GM12878 (cell line): ENCODE measurements at regions not wholly inside any gene's neighbourhood (a gene's known extent, or its start where the extent isn't known, plus 50 kb on each side); places are given as distances from the start of the nearest gene placed in this dataset.

Source experiments
- ATAC-seq: fragments of 200-7000 bp; cut with Tn5 transposase; 3 replicates; pipeline ENCODE4 v1.9.1; 2020; ENCODE audit warnings: mild to moderate bottlenecking, moderate library complexity
- BruUV-seq: library from RNA; stranded (reverse); fragments of 400-500 nt; replicated peaks from 2 replicates; lab custom pipeline; 2021; lab: Mats Ljungman, UMichigan
- CTCF ChIA-PET: fragments of 300-600 bp; sonication (Branson Sonifier 250); formaldehyde crosslinking; extraction: SDS; loops from one replicate; lab custom pipeline; 2021; ENCODE audit warnings: inconsistent platforms; lab: Yijun Ruan, JAX
- POLR2A ChIA-PET: fragments of 350-600 bp; formaldehyde crosslinking; extraction: SDS; loops from one replicate; lab custom pipeline; 2021; ENCODE audit warnings: inconsistent platforms; lab: Charles Lee
- RAD21 ChIA-PET: fragments of 300-600 bp; sonication (Branson Sonifier 250); formaldehyde crosslinking; loops from one replicate; lab custom pipeline; 2023; ENCODE audit warnings: antibody characterized with exemption; ENCODE audit not compliant: unreplicated experiment; lab: Charles Lee
- SMC1A ChIA-PET: fragments of 300-600 bp; sonication (Branson Sonifier 250); formaldehyde crosslinking; loops from one replicate; lab custom pipeline; 2023; ENCODE audit not compliant: unreplicated experiment, uncharacterized antibody; lab: Charles Lee
- DNase-seq: peaks from one replicate; pipeline ENCODE4 v3.0.0-alpha.2; 2011; ENCODE audit warnings: low read depth, low spot score
- FAIRE-seq: peaks from 3 replicates; lab custom pipeline; 2011; peaks lifted over from hg19 to GRCh38; lab: Jason Lieb, UNC
- H2AFZ ChIP-seq: 2 replicates; pipeline ENCODE4 v1.6.0; 2011; ENCODE audit warnings: low read depth, low read length, control low read depth; ENCODE audit not compliant: control insufficient read depth
- H3K27ac ChIP-seq: 2 replicates; pipeline ENCODE4 v1.5.1; 2011; ENCODE audit warnings: control low read depth; ENCODE audit not compliant: control insufficient read depth, insufficient read depth
- H3K27me3 ChIP-seq, 2 experiments: replicated peaks in 1 of 2; 2 replicates each; pipeline versions ENCODE4 v1.6.0 to v1.6.1; 2011; ENCODE audit warnings: low read length in 1 of 2; ENCODE audit not compliant: control insufficient read depth in 2 of 2, insufficient read depth in 2 of 2
- H3K36me3 ChIP-seq, 2 experiments: 2 replicates each; pipeline ENCODE4 v1.5.1; 2011; ENCODE audit warnings: low read length in 1 of 2; ENCODE audit not compliant: control insufficient read depth in 2 of 2, insufficient read depth in 2 of 2
- H3K4me1 ChIP-seq: 2 replicates; pipeline ENCODE4 v1.6.1; 2011; ENCODE audit warnings: mild to moderate bottlenecking, low read length, moderate library complexity, mixed read lengths; ENCODE audit not compliant: control insufficient read depth, insufficient read depth
- H3K4me2 ChIP-seq: 2 replicates; pipeline ENCODE4 v1.6.0; 2011; ENCODE audit warnings: control low read depth; ENCODE audit not compliant: control insufficient read depth, insufficient read depth
- H3K4me3 ChIP-seq: fragments of 200-600 bp; sonication (generic); 2 replicates; pipeline ENCODE4 v1.5.1; 2016
- H3K79me2 ChIP-seq: 2 replicates; pipeline ENCODE4 v1.6.0; 2011; ENCODE audit warnings: low read length; ENCODE audit not compliant: control insufficient read depth, insufficient read depth
- H3K9ac ChIP-seq: 2 replicates; pipeline ENCODE4 v1.8.0; 2011; ENCODE audit warnings: low read length, control low read depth, mixed read lengths; ENCODE audit not compliant: control insufficient read depth, insufficient read depth
- H3K9me3 ChIP-seq: replicated peaks from 3 replicates; pipeline ENCODE4 v1.5.1; 2011; ENCODE audit warnings: mild to moderate bottlenecking, low read length; ENCODE audit not compliant: control insufficient read depth, insufficient read depth
- H4K20me1 ChIP-seq: 2 replicates; pipeline ENCODE4 v1.6.0; 2011; ENCODE audit not compliant: control insufficient read depth, insufficient read depth
- EZH2 ChIP-seq: IDR thresholded peaks from 2 replicates; pipeline ENCODE4 v1.6.1; 2012; ENCODE audit warnings: low read depth, mild to moderate bottlenecking, control low read depth, inconsistent platforms, low read length, borderline replicate concordance; ENCODE audit not compliant: control insufficient read depth
- HDGF ChIP-seq: fragments of 450-650 bp; IDR thresholded peaks from 2 replicates; pipeline ENCODE4 v1.6.1; 2016; ENCODE audit warnings: antibody characterized with exemption
- NFYA ChIP-seq: IDR thresholded peaks from 2 replicates; pipeline ENCODE4 v1.6.1; 2011; ENCODE audit warnings: low read depth, mild to moderate bottlenecking, low read length, improper control_type of control experiment, borderline replicate concordance
- POU2F2 ChIP-seq: IDR thresholded peaks from 3 replicates; pipeline ENCODE4 v1.6.1; 2011; ENCODE audit warnings: low read depth, mild to moderate bottlenecking, low read length, borderline replicate concordance
- ZZZ3 ChIP-seq: IDR thresholded peaks from 2 replicates; pipeline ENCODE4 v1.6.1; 2011; ENCODE audit warnings: low read depth; ENCODE audit not compliant: control insufficient read depth, insufficient read length
- WGBS: methylation state at CpG from one replicate; pipeline ENCODE4 v1.1.6; 2016; ENCODE audit warnings: low lambda C conversion rate; ENCODE audit not compliant: insufficient replicate concordance, insufficient coverage; ENCODE audit errors: missing lambda C conversion rate; 5-methylcytosine and 5-hydroxymethylcytosine counted together
- in situ Hi-C: fragments of 300-500 bp; cut with MboI; formaldehyde crosslinking; loops from 9 replicates; pipeline ENCODE4 v1.14.3; 2018; ENCODE audit warnings: mixed read lengths
- intact Hi-C: fragments of 100-400 bp; cut with micrococcal nuclease; formaldehyde crosslinking; loops from one replicate; pipeline ENCODE4 v1.14.2; 2022; ENCODE audit not compliant: unreplicated experiment
- TF ChIP-seq, protein P1 (sequence below): fragments of 450-650 bp; IDR thresholded peaks from 2 replicates; pipeline ENCODE4 v1.6.1; 2017; ENCODE audit warnings: mild to moderate bottlenecking, low read depth, inconsistent platforms; ENCODE audit not compliant: poor library complexity, severe bottlenecking
- TF ChIP-seq, protein P2 (sequence below): fragments of 450-650 bp; formaldehyde crosslinking; IDR thresholded peaks from 2 replicates; pipeline ENCODE4 v1.4.0; 2022; ENCODE audit warnings: mild to moderate bottlenecking, moderate library complexity

DNA sequence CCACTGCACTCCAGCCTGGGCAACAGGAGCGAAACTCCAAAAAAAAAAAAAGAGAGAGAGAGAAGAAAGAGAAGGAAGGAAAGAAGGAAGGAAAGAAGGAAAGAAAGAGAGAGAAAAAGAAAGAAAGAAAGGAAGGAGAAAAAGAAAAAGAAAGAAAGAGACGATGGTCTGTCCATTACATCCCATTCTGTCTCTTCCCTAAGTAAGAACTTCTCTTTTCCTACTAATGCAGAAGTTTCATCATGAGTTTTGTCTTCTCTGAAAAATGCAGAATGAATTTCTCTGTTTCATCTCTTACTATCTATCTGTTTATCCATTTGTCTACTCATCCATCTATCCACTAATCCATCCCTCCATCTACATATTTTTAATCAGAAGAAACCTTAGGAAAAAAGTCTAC lies 94.9 kb upstream of the MED13 start:
- CTCF ChIA-PET, result interaction anchor here (0.7 kb wide), 1 partner anchor 14 kb away, joined by 3 read pairs; no protein-coding TSS in a partner anchor
- no peak for TF ChIP-seq ZZZ3
- TF ChIP-seq, protein P1, sequence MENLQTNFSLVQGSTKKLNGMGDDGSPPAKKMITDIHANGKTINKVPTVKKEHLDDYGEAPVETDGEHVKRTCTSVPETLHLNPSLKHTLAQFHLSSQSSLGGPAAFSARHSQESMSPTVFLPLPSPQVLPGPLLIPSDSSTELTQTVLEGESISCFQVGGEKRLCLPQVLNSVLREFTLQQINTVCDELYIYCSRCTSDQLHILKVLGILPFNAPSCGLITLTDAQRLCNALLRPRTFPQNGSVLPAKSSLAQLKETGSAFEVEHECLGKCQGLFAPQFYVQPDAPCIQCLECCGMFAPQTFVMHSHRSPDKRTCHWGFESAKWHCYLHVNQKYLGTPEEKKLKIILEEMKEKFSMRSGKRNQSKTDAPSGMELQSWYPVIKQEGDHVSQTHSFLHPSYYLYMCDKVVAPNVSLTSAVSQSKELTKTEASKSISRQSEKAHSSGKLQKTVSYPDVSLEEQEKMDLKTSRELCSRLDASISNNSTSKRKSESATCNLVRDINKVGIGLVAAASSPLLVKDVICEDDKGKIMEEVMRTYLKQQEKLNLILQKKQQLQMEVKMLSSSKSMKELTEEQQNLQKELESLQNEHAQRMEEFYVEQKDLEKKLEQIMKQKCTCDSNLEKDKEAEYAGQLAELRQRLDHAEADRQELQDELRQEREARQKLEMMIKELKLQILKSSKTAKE, result no peak
- Histone ChIP-seq H3K4me1 (no peaks in the 10 kb centered on the region), H3K9ac (no peak overlapping the region), H3K36me3 (no peaks in the 10 kb centered on the region), H3K4me3 (no peak overlapping the region), H4K20me1 (no peaks in the 10 kb centered on the region), H3K27me3 (no peaks in the 10 kb centered on the region), H3K4me2 (no peak overlapping the region), H3K79me2 (no peaks in the 10 kb centered on the region), H3K27ac (no peak overlapping the region), H3K9me3 (no peaks in the 10 kb centered on the region), H2AFZ (no peak overlapping the region)
- intact Hi-C loops (no loop called here), in situ Hi-C loops (no loop called here)
- POLR2A ChIA-PET, result no interaction called here
- SMC1A ChIA-PET, result no interaction called here
- BruUV-seq, result no TSS peak
- WGBS, result 47% methylated on average over 1 of the region's 2 CpGs
- RAD21 ChIA-PET, result interaction anchor here (0.7 kb wide), 1 partner anchor 469 kb away, joined by 3 read pairs; no protein-coding TSS in a partner anchor
- DNase-seq (no peak), ATAC-seq (no peak), FAIRE-seq (no peak)

DNA sequence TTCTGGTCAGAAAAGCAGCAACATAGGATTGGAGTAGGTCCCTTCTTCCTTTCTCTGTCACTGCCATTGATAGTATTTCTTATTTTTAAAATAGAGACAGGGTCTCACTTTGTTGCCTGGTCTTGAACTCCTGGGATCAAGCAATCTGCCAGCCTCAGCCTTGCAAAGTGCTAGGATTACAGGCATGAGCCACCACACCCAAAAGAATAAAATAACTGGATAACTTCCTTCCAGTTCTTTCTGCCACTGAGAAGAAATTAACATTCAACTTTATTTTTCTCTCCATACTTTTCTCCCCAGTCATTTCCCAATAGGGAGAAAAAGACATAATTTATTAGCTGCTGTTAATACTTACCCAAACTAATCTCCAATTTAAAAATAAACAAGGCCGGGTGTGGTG lies 91.9 kb upstream of the MED13 start:
- Histone ChIP-seq H3K9me3 (no peaks in the 10 kb centered on the region), H2AFZ (no peak overlapping the region), H3K79me2 (no peaks in the 10 kb centered on the region), H3K4me1 (no peaks in the 10 kb centered on the region), H4K20me1 (no peaks in the 10 kb centered on the region), H3K4me3 (no peak overlapping the region), H3K36me3 (no peaks in the 10 kb centered on the region), H3K27ac (no peak overlapping the region), H3K4me2 (no peak overlapping the region), H3K9ac (no peak overlapping the region), H3K27me3 (no peaks in the 10 kb centered on the region)
- BruUV-seq, result no TSS peak
- 0% methylated on average over 1 of the region's 1 CpG for whole genome bisulfite sequencing
- in situ Hi-C loops (no loop called here), intact Hi-C loops (no loop called here)
- TF ChIP-seq EZH2, result no peak
- TF ChIP-seq HDGF, result no peak
- TF ChIP-seq NFYA, result no peak
- no peak for TF ChIP-seq POU2F2
- TF ChIP-seq, protein P2, sequence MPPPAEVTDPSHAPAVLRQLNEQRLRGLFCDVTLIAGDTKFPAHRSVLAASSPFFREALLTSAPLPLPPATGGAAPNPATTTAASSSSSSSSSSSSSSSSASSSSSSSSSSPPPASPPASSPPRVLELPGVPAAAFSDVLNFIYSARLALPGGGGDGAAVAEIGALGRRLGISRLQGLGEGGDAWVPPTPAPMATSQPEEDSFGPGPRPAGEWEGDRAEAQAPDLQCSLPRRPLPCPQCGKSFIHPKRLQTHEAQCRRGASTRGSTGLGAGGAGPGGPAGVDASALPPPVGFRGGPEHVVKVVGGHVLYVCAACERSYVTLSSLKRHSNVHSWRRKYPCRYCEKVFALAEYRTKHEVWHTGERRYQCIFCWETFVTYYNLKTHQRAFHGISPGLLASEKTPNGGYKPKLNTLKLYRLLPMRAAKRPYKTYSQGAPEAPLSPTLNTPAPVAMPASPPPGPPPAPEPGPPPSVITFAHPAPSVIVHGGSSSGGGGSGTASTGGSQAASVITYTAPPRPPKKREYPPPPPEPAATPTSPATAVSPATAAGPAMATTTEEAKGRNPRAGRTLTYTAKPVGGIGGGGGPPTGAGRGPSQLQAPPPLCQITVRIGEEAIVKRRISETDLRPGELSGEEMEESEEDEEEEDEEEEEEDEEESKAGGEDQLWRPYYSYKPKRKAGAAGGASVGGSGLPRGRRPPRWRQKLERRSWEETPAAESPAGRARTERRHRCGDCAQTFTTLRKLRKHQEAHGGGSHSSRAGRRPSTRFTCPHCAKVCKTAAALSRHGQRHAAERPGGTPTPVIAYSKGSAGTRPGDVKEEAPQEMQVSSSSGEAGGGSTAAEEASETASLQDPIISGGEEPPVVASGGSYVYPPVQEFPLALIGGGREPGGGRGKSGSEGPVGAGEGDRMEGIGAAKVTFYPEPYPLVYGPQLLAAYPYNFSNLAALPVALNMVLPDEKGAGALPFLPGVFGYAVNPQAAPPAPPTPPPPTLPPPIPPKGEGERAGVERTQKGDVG (CRISPR knock-in tag), result no peak
- ChIA-PET POLR2A (interaction anchor here (0.6 kb wide), 1 partner anchor 381 kb away, joined by 6 read pairs; no protein-coding TSS in a partner anchor), SMC1A (no interaction called here), CTCF (interaction anchor here (1.1 kb wide), 1 partner anchor 8 kb away, joined by 3 read pairs; no protein-coding TSS in a partner anchor), RAD21 (interaction anchor here (0.6 kb wide), 1 partner anchor 61 kb away, joined by 3 read pairs; no protein-coding TSS in a partner anchor)
- ATAC-seq, result no peak
- DNase-seq, result no peak
- no peak for FAIRE-seq
